HFF-Myc (cell line): ENCODE measurements at regions not wholly inside any gene's neighbourhood (a gene's known extent, or its start where the extent isn't known, plus 50 kb on each side); places are given as distances from the start of the nearest gene placed in this dataset.

ENCODE experiments used
- DNase-seq: peaks from one replicate; pipeline ENCODE4 v3.0.0-alpha.2; 2011; ENCODE audit warnings: low read depth; ENCODE audit errors: extremely low read depth
- H3K4me3 ChIP-seq: replicated peaks from 2 replicates; pipeline ENCODE4 v1.5.1; 2011; ENCODE audit warnings: low read depth, mild to moderate bottlenecking, control low read depth, low read length
- CTCF ChIP-seq: IDR thresholded peaks from 2 replicates; pipeline ENCODE4 v1.5.1; 2012; ENCODE audit warnings: mild to moderate bottlenecking, low read depth, low read length, control low read depth; ENCODE audit errors: missing control alignments

GRCh38 chr12:75706786-75707605 lies 195.6 kb upstream of the KRR1 start:
- H3K4me3 ChIP-seq, result no peak overlapping the region
- TF ChIP-seq CTCF, result no peak
- peak; percentile 84 for DNase-seq

- no peak overlapping the region for H3K4me3 ChIP-seq
- DNase-seq, result peak; percentile 95
- no peak for TF ChIP-seq CTCF
Measured at GRCh38 chr12:75705749-75706711, 194.6 kb upstream of the KRR1 start.

- no peak overlapping the region for H3K4me3 ChIP-seq
- no peak for TF ChIP-seq CTCF
- no peak for DNase-seq
Measured at GRCh38 chr12:75704664-75705063, 193.3 kb upstream of the KRR1 start.

GRCh38 chr12:75704208-75704607 lies 192.8 kb upstream of the KRR1 start:
- TF ChIP-seq CTCF, result no peak
- H3K4me3 ChIP-seq, result no peak overlapping the region
- DNase-seq, result no peak

GRCh38 chr12:75703131-75703530 lies 191.7 kb upstream of the KRR1 start:
- TF ChIP-seq CTCF, result no peak
- no peak for DNase-seq
- no peak overlapping the region for H3K4me3 ChIP-seq

- no peak for TF ChIP-seq CTCF
- no peak overlapping the region for H3K4me3 ChIP-seq
- DNase-seq, result no peak
Measured at GRCh38 chr12:75702477-75703093, 191.2 kb upstream of the KRR1 start.
